Ammon's horn (tissue), 1 donor: ENCODE measurements at regions not wholly inside any gene's neighbourhood (a gene's known extent, or its start where the extent isn't known, plus 50 kb on each side); places are given as distances from the start of the nearest gene placed in this dataset.

ENCODE experiments used
- DNase-seq: peaks from one replicate; pipeline ENCODE4 v3.0.0-alpha.2; 2016; ENCODE audit warnings: low spot score

DNA sequence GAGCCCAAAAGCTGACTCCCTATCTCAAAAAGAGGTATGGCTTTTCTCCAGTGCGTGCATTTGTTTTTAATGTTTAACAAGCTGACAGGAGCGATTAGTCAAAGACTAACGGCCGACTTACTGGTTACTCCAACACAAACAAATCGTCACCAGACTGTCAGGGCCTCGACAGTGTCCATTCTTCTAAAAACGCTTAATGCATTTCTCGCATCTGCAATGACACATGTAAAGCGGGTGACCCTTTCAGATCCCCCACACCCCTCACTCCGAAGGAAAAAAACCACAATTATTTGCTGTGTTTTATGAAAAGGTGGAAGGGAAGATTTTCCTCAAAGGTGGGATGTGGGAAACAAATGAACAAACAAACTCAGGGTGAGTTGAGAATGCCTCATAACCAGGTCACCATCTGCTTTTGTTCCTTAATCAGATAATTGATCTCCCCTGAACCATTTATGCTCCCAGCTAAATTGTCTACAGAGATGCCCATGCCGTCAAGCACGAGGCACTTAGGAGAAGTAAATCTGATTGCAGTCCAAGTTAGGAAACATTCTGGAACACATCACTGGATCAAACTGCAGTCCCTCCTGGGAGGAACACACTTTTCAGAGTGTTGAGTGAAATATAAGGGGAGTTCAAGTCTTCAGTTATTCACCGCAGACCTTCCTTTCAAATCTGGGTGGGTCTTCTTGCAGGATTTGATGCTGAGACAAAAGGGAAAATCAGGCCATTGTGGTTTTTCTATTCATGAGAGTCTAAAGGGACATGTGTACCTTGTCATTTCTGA lies 340.8 kb downstream of the CMPK2 start:
- no peak for DNase-seq

DNA sequence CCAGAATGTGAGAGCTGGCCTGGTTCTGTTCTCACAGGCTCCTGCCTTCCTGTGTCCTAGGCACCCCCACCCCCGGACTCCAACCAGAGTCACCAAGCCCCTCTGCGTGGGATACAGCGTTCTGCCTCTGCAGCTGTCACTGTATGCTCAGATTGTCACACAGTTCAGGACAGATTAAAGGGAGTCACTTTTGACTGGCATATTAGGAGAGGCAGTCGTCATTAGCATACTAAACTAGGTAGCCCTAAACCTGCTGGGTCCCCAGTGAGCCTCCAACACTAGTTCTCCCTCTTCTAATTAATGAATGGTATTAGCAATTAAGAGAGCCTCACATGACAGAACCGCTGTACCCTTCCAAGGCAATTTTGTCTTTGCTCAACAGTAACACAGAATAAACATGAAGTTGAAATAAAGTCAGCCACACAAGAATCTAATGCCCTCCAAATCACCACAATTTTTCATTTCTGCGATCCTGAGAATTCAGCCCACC lies 340.2 kb downstream of the CMPK2 start:
- no peak for DNase-seq

DNA sequence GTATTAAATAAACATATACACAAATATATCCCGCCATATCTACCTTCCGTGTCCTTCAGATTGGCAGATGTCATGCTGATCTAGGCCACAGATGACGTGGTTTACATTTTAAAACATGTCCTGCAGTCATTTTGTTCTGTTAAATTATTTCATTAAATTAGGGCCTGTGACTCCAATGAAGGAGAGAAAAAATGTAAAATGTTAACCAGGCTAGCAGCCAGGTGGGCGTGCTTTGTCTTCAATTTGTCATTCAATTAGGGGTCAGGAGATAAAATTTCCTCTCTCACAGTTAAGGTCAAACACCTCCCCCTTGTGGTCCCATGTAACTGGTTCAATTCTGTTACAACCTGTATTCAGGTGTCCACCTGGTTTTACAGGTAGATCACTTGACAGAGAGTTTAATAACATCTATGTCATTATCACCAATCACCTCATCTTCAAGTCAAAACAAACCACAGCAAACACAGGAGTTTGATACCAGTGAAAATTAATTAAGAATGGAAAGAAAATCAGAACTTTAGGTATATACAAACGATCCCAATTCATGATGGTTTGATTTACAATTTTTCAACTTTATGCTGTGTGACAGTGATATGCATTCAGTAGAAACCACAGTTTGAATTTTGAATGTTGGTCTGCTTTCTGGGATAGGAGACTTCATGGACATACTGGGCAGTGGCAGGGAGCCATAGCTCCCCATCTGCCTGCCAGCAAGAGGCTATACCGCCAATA lies 339.4 kb downstream of the CMPK2 start:
- no peak for DNase-seq

DNA sequence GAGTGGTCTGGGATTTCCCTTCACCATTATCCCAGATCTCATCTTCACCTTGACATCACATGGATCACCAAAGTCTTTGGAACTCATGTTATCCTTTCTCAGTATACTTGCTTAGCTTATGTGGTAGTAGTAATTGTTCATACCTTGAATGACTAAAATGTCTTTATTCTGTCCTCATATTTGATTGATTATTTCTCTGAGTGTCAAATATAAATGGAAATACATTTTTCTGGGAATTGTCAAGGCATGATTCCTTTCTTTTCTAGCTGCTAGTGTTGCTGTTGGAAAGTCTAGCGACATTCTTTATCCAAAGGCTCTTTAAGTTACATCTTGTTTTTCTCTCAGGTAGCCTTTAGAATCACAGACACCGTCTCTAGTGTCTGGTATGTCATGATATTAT lies 334.4 kb downstream of the CMPK2 start:
- DNase-seq = no peak

DNA sequence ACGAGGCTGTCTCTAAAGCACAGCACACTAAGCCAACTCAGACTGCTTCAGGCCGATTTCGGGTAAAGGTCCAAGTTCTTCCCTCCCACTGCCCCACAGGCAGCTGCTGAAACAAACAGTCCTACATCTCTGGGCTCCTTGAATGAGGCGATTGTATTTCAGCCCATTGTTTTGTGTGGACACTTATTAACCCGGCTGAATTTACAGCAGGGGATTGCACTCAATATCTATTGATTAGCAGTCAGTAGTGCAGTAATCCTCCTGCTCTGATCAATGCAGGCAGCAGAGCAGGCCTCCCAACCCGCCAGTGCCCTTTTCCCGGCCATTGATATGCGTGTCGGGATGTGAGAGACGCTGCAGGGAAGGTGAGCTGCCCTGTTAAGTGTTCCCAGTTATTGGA lies 330.1 kb downstream of the CMPK2 start:
- peak; percentile 89 for DNase-seq

DNA sequence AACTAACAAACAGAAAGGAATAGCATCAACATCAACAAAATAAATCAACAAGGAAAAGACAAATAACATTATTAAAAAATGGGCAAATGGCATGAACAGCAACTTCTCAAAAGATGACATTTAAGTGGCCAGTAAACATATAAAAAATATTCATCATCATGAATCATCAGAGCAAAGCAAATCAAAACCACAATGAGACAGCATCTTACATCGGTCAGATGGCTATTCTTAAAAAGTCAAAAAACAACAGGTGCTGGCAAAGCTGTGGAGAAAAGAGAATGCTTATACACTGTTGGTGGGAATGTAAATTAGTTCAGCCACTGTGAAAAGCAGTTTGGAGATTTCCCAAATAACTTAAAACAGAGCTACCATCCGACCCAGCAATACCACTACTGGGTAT lies 327.1 kb downstream of the CMPK2 start:
- no peak for DNase-seq

DNA sequence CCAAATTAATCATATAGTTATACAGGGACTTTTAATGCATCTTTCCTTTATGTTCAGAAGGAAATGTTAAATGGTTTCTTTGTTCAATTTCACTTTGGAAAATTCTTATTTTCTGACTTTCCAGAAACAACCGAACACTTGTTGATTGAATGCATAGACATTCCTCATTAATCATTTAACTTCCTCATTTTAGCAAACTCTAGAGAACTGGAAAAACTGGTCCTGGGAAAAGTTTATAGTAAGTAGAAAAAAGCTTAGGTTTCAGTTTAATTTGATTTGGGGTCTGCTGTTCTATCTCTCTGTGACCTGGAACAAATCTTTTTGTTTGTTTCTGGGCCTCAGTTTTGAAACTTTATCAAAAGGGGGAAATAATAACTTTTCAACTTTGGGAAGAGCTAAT lies 320.4 kb downstream of the CMPK2 start:
- no peak for DNase-seq

DNA sequence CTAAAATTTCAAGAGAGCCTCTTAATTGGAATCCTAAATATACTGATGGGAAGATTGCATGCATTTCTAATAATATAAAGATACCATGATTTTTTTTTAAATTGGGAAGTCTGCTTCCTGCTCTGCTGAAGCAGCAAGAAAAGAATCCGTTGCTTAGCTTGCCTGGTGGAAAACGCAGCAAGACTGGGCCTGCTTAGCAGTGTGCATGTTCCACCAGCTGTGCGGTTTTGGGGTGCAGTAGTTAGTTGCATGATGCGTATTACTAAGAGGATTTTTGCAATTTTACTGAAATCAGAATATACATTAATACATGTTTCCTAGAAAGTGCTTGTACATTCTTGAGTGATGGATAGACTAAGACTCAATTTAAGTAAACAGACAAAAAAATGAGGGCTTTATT lies 319.9 kb downstream of the CMPK2 start:
- DNase-seq = no peak

DNA sequence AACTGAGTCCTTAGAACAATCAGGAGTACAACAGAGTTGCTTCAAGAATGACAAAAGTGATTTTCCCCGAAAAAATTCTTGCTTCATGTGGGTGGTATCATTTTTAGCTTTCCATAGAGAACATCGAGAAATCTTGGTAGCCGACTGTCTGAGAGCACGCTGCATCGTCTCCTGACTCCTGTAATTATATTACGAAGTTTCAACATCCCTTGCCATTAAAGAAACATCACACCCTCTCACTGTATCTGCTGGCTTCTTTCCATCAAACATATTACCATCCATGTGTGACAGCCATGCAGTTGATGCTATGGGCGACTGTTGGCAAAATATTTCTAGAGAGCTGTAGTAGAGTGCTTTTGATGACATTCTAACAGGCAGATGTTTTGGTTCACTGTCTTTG lies 311.2 kb downstream of the CMPK2 start:
- DNase-seq = no peak

DNA sequence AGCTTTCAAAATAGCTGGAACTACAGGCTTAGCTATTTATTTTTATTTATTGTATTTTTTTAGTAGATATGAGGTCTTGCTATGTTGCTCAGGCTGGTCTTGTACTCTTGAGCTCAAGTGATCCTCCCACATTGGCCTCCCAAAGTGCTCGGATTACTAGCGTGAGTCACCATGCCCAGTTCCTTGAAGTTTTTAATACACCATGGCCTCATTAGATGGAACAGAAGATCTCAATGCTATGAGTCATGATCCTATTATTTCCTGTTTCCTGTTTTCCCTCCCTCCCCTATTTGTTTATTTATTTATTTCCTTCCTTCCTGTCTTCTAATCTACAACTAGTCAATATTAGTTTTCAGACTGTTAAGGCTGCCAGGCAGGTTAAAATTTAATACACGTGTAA lies 309.0 kb downstream of the CMPK2 start:
- no peak for DNase-seq

DNA sequence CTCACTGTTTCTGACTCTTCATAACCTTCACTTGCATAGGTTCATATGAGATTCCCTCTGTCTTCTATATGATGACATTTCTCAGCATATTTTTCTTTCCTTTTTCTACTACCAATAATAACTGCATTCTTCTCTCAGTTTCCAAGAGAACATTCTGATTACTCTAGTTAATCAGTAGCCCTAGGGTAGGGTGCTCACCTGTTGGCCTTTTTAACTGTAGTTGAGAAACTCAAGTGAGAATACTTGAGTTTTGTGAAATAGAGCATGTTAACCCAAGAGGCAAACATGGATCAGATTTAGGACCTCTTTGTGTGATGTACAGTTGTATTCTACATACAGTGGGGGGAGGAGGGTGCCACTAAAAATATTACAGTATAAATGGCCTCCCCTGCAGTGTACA lies 308.0 kb downstream of the CMPK2 start:
- DNase-seq = no peak

DNA sequence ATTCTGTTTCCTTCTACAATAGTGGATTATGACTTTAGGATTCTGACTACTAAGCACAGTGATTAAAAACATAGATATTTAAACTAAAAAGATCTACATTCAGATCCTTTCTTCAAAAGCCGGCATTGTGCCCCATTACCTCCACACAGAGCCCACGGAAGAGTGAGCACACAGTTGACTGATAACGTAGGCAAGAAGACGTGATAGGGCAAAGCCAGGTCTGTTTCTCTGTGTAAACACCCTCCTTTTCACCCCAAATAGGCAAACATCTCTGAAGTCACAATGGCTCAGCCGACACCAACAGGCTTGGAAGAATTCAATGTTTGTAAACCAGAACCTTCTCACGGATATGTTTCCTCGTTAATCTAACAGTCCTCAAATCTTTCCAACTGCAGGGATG lies 302.9 kb downstream of the CMPK2 start:
- no peak for DNase-seq

DNA sequence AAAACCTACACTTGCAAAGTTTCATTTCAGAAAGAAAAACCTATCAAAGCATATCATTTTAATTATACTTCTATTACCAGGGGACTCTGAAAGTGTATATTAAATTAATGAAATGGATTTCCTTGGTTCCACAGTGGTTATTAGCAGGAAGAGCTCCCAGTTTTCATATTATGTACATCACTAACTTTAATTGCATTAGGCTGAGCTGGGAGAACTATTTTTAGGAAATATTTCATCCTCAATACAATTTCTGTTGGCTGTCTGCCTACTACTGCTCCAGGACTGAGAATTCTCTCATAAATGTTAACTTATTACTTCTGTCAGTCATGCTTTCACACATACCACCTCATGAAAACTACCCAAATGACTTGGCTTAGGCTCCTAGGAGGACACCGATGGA lies 301.4 kb downstream of the CMPK2 start:
- no peak for DNase-seq

DNA sequence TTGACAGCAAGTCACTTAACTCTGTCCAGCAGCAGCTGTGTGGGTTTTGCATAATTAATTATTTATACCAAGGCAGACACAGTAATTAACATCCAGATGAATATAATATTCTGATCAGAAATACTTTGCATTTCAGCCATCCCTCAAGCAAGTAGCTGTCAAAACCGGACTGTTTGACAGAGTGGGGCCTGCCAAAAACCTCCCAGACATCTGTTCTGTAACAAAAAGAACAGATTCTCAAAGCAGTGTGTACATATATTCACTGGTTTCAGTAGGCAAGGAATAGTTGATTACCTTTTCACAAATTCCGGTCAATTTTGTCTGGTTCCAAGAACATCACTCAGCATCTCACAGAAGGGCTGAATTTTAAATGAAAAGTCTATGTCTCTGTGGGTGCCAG lies 291.6 kb downstream of the CMPK2 start:
- DNase-seq = no peak

DNA sequence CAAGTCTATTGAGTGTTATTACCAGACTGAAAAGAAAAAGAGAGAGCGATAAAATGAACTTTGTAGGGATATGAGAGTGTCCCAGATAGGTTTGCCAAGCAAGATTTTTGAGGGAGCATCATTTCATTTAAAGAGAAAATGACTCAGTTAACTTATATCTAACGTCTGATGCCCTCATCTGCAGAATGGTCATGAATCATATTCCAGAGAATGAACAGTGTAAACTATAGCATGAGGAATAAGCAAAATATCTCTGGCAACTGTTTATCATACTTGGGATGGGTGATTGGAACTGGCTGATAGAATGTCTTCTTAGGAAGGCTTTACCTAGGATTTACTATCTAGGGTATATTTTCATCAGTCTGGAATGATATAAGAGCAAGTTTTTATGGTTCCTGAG lies 289.4 kb downstream of the CMPK2 start:
- DNase-seq = no peak

DNA sequence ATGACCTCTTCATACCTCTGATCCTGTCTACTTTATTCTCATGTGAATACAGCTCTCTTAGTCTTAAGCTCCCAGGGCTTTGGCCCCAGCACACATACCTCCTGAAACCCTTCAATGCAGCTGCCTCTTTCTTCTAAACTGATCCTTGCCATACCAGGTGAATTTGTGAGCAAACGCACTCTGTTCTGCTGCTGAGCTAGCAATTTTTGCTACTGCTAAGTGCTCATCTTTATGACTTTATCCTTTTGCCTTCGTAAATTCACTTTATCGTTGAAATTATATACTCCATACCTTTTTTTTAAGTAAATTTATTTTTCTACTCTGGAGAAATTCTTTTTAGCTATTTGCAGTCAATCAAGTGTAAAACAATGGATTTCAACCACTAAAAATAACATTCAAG lies 287.7 kb downstream of the CMPK2 start:
- DNase-seq = no peak

DNA sequence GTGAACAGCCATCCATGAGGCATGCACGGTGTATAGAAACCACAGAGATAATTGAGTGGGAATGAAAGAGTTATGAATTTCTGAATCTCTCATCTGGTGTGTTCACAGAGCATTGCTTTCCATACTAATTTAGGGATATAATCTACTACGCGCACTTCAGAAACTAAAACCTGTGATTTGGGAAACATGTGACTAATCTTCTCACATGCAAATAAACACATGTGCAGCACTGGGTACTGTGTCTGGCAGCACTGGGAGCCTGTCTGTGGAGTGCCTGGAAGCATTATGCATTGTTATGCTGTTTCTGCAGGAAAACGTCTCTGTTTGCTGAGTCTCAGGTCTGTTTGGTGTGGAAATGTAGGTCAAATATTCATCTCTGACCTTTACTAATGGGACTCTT lies 287.3 kb downstream of the CMPK2 start:
- no peak for DNase-seq

DNA sequence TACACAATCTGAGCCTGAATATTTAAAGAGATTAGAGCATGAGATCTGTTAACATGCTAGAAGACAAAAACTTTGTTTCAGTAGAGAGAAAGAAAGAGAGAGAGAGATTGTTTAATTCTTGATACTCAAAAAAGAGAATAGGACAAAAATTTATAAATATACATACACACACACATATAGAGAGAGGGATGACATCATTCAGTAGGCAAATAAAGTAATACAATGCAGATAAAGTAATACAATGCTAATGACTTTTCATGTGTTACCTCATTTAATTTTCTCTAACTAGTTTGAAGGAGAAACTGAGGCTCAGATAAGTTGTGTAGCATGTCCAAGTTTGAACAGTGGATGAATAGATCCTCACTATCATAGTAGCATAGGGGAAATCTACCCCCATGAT lies 286.4 kb downstream of the CMPK2 start:
- no peak for DNase-seq

DNA sequence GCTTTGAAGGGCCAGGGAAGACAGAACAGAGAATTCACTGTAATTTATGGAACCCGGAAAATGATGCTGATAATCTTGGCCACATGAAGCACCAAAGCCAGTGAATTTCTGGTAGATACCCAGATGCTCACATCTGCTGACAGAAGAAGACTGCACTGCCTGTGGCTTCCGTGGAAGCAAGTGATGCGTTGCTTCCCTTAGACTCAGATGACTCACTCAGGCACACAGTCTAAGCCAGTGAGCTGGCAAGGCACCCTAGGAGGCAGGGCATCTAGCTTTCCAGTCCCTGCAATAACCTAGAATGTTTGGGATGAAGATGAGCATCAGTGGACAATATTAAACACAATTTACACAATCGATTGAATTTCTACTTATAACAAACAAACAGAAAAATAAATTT lies 284.7 kb downstream of the CMPK2 start:
- DNase-seq = no peak

DNA sequence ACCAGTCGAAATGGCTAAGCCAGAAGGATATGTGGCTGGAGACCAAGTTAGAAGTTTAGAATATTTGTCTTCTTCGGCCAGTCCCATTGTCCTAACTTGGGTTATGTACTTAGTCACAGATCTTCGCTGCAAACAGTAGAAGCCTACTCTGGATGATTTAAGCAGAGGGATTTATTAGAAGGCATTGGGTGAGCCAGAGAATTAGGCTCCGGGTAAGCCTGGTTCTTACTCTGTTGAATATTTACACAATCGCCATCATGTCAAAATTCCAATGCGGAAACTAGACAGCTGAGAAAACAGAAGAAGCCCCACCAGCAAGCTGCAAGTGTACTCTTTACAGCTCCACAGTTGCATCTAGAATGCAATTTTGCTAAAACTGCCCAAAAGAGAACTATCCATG lies 276.6 kb downstream of the CMPK2 start:
- DNase-seq = no peak

DNA sequence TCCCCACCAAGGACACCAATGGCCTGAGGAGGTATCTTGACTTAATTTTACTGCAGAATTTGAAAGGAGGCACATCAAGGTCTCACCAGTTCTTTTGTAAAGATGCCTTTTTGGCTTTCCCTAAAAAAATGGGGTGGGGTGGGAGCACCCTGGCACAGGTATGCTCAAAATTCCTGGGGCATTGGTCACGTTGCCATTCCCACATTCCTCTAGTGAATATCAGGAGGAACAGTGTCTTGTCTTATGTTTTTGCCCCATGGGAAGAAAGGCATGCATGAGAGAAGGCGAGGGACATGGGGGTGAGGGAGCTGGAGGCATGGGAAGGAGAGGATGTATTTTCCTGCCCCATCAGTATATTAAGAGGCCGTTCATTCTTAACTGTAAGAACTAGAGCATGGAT lies 275.3 kb downstream of the CMPK2 start:
- DNase-seq = no peak

DNA sequence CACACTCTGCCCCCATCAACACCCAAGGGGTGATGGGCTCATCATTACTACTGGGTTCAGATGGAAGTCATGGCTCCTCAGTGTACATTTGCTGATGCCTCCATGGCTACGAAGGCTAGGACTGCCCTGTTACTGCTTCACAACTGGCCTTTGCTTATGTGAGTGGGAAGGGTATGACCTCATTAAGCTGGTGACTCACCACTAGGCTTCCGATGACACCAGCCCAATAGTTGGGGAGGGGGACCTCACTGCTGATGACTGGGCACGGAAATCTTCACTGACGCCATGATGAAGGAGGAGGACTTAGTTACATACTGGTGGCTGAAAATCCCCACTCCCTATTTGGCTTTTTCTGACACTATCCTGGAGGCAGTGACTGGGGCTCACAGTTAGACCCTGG lies 263.2 kb downstream of the CMPK2 start:
- DNase-seq = no peak

DNA sequence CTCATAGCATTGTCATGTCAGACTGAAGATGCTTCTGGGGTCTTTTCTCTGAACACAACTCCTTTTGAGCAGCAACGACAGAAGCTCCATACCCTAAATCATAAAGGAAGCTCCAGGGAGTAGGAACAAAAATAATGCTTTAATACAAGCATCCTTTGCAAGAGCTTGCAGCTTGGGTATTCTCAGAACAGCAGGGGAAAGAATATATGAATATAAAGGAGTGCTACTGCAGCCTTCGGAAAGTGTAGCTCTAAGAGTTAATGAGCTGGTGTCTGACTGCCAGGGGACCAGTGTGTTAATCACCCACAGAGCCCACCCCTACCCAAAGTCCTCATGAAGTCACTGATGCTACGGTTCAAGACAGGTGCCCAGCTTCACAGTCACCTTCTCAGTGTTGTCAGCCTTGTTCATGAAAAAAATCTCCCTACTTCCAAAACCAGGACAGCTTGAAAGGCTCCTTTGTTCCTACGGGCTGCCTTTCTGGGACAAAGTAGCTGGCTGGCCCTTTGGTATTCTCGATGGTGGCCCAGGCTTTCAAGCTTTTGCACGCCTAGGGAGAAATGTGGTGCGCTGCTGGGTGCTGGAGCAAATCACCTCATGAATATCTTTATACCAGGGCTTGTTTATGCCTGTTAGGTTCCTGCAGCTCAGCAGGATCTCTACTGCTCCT lies 259.7 kb downstream of the CMPK2 start:
- DNase-seq = peak; percentile 19
